MCF 10A (cell line): ENCODE measurements at regions not wholly inside any gene's neighbourhood (a gene's known extent, or its start where the extent isn't known, plus 50 kb on each side); places are given as distances from the start of the nearest gene placed in this dataset.
"Not testable (repeated sequence)": the region's sequence is repeated elsewhere in the genome, so short reads cannot be mapped to it uniquely, and the experiment has no call there.

Source experiments
- BruUV-seq: library from RNA; stranded (reverse); fragments of 400-500 nt; replicated peaks from 2 replicates; lab custom pipeline; 2021; lab: Mats Ljungman, UMichigan
- CTCF ChIA-PET: fragments of 300-600 bp; sonication (Branson Sonifier 250); formaldehyde crosslinking; extraction: SDS; loops from one replicate; lab custom pipeline; 2021; ENCODE audit warnings: antibody characterized with exemption, inconsistent platforms; lab: Yijun Ruan, JAX
- POLR2A ChIA-PET: fragments of 300-600, 350-650 bp; sonication (Branson Sonifier 250); formaldehyde crosslinking; extraction: SDS; loops from one replicate; lab custom pipeline; 2020; ENCODE audit warnings: antibody characterized with exemption, inconsistent platforms; lab: Yijun Ruan, JAX
- DNase-seq: peaks from one replicate; pipeline ENCODE4 v3.0.0-alpha.2; 2018; ENCODE audit not compliant: unreplicated experiment
- H3K27ac Mint-ChIP-seq: one replicate; pipeline ENCODE4 v1.8.0; 2022; ENCODE audit warnings: mild to moderate bottlenecking, low read depth, mixed read lengths; ENCODE audit not compliant: unreplicated experiment
- H3K27me3 Mint-ChIP-seq: one replicate; pipeline ENCODE4 v1.8.0; 2022; ENCODE audit warnings: mixed read lengths; ENCODE audit not compliant: insufficient read depth, unreplicated experiment
- H3K36me3 Mint-ChIP-seq: one replicate; pipeline ENCODE4 v1.8.0; 2022; ENCODE audit warnings: mild to moderate bottlenecking, moderate library complexity, mixed read lengths; ENCODE audit not compliant: insufficient read depth, unreplicated experiment
- H3K4me1 Mint-ChIP-seq: one replicate; pipeline ENCODE4 v1.8.0; 2022; ENCODE audit warnings: mixed read lengths; ENCODE audit not compliant: insufficient read depth, unreplicated experiment
- H3K4me3 Mint-ChIP-seq: one replicate; pipeline ENCODE4 v1.8.0; 2022; ENCODE audit warnings: mild to moderate bottlenecking, moderate library complexity, mixed read lengths; ENCODE audit not compliant: unreplicated experiment
- H3K9me3 Mint-ChIP-seq: one replicate; pipeline ENCODE4 v1.8.0; 2022; ENCODE audit warnings: mixed read lengths; ENCODE audit not compliant: unreplicated experiment
- CTCF ChIP-seq: fragments of 200-600 bp; IDR thresholded peaks from one replicate; pipeline ENCODE4 v1.8.0; 2022; ENCODE audit warnings: antibody characterized with exemption, mild to moderate bottlenecking; ENCODE audit not compliant: unreplicated experiment
- intact Hi-C: fragments of 100-400 bp; cut with micrococcal nuclease; formaldehyde crosslinking; loops from 2 replicates; pipeline ENCODE4 v1.14.1; 2022

GRCh38 chr7:110548372-110548771 lies 542.6 kb upstream of the LRRN3 start:
- no peak for TF ChIP-seq CTCF
- Mint-ChIP-seq H3K4me1 (no peaks in the 10 kb centered on the region), H3K27ac (no peak overlapping the region), H3K4me3 (no peak overlapping the region), H3K9me3 (peaks cover 11% of the 10 kb centered on the region), H3K27me3 (no peaks in the 10 kb centered on the region), H3K36me3 (no peaks in the 10 kb centered on the region)
- BruUV-seq = no TSS peak
- CTCF ChIA-PET = no interaction called here
- POLR2A ChIA-PET = no interaction called here
- intact Hi-C loops = no loop called here
- DNase-seq = no peak

- no peak for DNase-seq
- H3K36me3 Mint-ChIP-seq = no peaks in the 10 kb centered on the region
- BruUV-seq = no TSS peak
- ChIA-PET CTCF (no interaction called here), POLR2A (no interaction called here)
- H3K9me3 Mint-ChIP-seq = peaks cover 19% of the 10 kb centered on the region
- no peak overlapping the region for H3K4me3 Mint-ChIP-seq
- intact Hi-C loops = no loop called here
- no peak for TF ChIP-seq CTCF
- H3K27me3 Mint-ChIP-seq = no peaks in the 10 kb centered on the region
- H3K27ac Mint-ChIP-seq = no peak overlapping the region
- H3K4me1 Mint-ChIP-seq = peaks cover 5% of the 10 kb centered on the region
Observed at GRCh38 chr7:110557136-110557535, 533.8 kb upstream of the LRRN3 start.

- H3K36me3 Mint-ChIP-seq, intact Hi-C loops, DNase-seq, H3K9me3 Mint-ChIP-seq, H3K4me1 Mint-ChIP-seq, H3K4me3 Mint-ChIP-seq, CTCF ChIA-PET, H3K27me3 Mint-ChIP-seq, BruUV-seq, H3K27ac Mint-ChIP-seq: not testable (repeated sequence)
- POLR2A ChIA-PET = interaction anchor here (0.5 kb wide), 1 partner anchor 145 kb away, joined by 3 read pairs; no protein-coding TSS in a partner anchor
Observed at GRCh38 chr7:110563286-110563685, 527.6 kb upstream of the LRRN3 start.

GRCh38 chr7:110564246-110564645 lies 526.7 kb upstream of the LRRN3 start:
- POLR2A ChIA-PET = no interaction called here
- DNase-seq = no peak
- Mint-ChIP-seq H3K9me3 (peaks cover 7% of the 10 kb centered on the region), H3K27me3 (no peaks in the 10 kb centered on the region), H3K27ac (no peak overlapping the region), H3K36me3 (no peaks in the 10 kb centered on the region), H3K4me3 (no peak overlapping the region), H3K4me1 (peaks cover 5% of the 10 kb centered on the region)
- intact Hi-C loops = no loop called here
- CTCF ChIA-PET = interaction anchor here (0.5 to 0.7 kb wide), 3 partner anchors 117 to 720 kb away, joined by 3 to 5 read pairs (median 4); no protein-coding TSS in a partner anchor
- BruUV-seq = no TSS peak
- TF ChIP-seq CTCF = no peak
